ENCODE measurements at regions not wholly inside any gene's neighbourhood (a gene's known extent, or its start where the extent isn't known, plus 50 kb on each side); places are given as distances from the start of the nearest gene placed in this dataset.

DNA sequence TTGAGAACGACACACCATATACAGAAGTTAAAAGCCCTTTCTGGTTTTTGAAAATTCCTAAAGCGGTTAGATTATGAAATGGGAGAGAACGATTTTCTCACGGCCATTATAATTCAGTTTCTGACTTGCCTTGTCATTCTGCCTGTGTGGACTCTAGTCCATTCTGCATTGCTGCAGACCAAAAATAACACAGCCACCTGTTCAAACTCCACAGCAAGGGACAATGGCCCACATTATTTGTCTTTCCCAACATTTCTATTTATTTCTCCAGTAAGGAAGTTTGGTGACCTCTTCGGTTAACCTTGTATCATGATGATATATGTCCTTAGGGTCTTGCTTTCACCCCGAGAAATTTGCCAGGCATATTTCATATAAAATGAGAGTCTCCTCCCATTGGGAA, 497.7 kb downstream of the BRINP1 start:
- no peak for TF ChIP-seq EZH2 (IDR thresholded peaks at IDR 0.05)
- TF ChIP-seq, protein P1, sequence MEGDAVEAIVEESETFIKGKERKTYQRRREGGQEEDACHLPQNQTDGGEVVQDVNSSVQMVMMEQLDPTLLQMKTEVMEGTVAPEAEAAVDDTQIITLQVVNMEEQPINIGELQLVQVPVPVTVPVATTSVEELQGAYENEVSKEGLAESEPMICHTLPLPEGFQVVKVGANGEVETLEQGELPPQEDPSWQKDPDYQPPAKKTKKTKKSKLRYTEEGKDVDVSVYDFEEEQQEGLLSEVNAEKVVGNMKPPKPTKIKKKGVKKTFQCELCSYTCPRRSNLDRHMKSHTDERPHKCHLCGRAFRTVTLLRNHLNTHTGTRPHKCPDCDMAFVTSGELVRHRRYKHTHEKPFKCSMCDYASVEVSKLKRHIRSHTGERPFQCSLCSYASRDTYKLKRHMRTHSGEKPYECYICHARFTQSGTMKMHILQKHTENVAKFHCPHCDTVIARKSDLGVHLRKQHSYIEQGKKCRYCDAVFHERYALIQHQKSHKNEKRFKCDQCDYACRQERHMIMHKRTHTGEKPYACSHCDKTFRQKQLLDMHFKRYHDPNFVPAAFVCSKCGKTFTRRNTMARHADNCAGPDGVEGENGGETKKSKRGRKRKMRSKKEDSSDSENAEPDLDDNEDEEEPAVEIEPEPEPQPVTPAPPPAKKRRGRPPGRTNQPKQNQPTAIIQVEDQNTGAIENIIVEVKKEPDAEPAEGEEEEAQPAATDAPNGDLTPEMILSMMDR (IDR thresholded peaks at IDR 0.05) = no peak
